ENCODE measurements at regions not wholly inside any gene's neighbourhood (a gene's known extent, or its start where the extent isn't known, plus 50 kb on each side); places are given as distances from the start of the nearest gene placed in this dataset.

DNA sequence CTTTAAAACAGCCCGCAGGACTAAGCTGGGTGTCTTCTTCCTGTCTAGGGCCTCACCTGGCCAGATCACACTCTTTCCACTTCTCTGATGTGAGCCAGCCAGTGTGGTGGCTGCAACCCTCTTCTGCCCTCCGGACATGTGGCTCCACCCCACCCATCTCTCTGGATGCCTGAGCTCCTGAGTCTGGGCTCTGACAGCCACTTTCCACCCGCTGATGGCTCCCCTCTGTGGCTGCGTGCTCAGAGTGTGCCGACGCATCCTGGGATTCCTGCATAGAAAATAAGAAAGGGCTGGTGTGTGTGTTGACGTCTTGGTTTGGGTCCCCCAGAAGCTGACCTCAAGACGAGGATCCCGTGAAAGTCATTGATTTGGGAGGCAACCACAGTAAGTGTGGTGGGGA, 181.6 kb downstream of the URI1 start:
- H4K5ac ChIP-seq (ENCODE audit: low read depth, low read length), result no peak overlapping the region
- ChIA-PET POLR2A (ENCODE audit: unreplicated experiment) (no interaction called here), CTCF (no interaction called here)
- H3K18ac ChIP-seq (ENCODE audit: low read depth, low read length), result no peak overlapping the region
- H3K56ac ChIP-seq (ENCODE audit: extremely low read depth, insufficient read depth, low read length), result no peak overlapping the region
- no peak overlapping the region for H3K27ac ChIP-seq (ENCODE audit: insufficient read depth, low read length)
- no peak overlapping the region for H3K4me2 ChIP-seq (ENCODE audit: low read depth, low read length)
- in situ Hi-C loops (cut with MboI; ENCODE audit: low sequenced_read_pairs) (no loop called here), intact Hi-C loops (cut with micrococcal nuclease) (no loop called here), dilution Hi-C loops (cut with HindIII; ENCODE audit: low sequenced_read_pairs, unreplicated experiment) (no loop called here)
- H3K4me3 ChIP-seq (ENCODE audit: insufficient read depth, low read depth, low read length), result no peak overlapping the region
- no peak overlapping the region for H2BK5ac ChIP-seq (ENCODE audit: low read depth, low read length, poor library complexity, severe bottlenecking)
- H3K4ac ChIP-seq (ENCODE audit: low read depth, low read length), result no peak overlapping the region
- no peak overlapping the region for H4K8ac ChIP-seq (ENCODE audit: low read depth in 2 of 2, low read length in 2 of 2)
- H4K20me1 ChIP-seq (ENCODE audit: insufficient read depth, low read length), result no peaks in the 10 kb centered on the region
- H3K9me1 ChIP-seq (ENCODE audit: insufficient read depth, low read length), result no peaks in the 10 kb centered on the region
- H2BK15ac ChIP-seq (ENCODE audit: low read depth, low read length), result no peak overlapping the region
- DNase-seq, result no peak
- no peak overlapping the region for H2AK5ac ChIP-seq (ENCODE audit: low read depth, low read length)
- H3K23ac ChIP-seq (ENCODE audit: low read depth, low read length), result no peak overlapping the region
- no peak for ATAC-seq (ENCODE audit: low read depth)
- H3K9me3 ChIP-seq (ENCODE audit: control insufficient read depth, insufficient read depth, low read length), result peaks cover 17% of the 10 kb centered on the region; the same call in 1 of the 2 replicates
- no peak overlapping the region for H2BK120ac ChIP-seq (ENCODE audit: low read depth, low read length)
- H3K79me1 ChIP-seq (ENCODE audit: low read depth in 1 of 2, low read length in 2 of 2), result no peaks in the 10 kb centered on the region
- H3K36me3 ChIP-seq (ENCODE audit: control insufficient read depth, insufficient read depth, low read length), result no peaks in the 10 kb centered on the region
- no peak overlapping the region for H2AK9ac ChIP-seq (replicated peaks; ENCODE audit: low read depth, low read length, poor library complexity)
- H3K4me1 ChIP-seq (ENCODE audit: control insufficient read depth, insufficient read depth, low read length), result no peaks in the 10 kb centered on the region
- H2BK20ac ChIP-seq (ENCODE audit: low read depth, low read length), result no peak overlapping the region
- no peak overlapping the region for H2AFZ ChIP-seq (replicated peaks; ENCODE audit: low read length, poor library complexity)
- H3K14ac ChIP-seq (replicated peaks; ENCODE audit: low read depth, low read length), result no peak overlapping the region
- no peak overlapping the region for H3K9ac ChIP-seq (ENCODE audit: low read depth, low read length)
- TF ChIP-seq RFX5 (IDR thresholded peaks at IDR 0.05; ENCODE audit: low read depth, low read length) (no peak), MXI1 (IDR thresholded peaks at IDR 0.05; ENCODE audit: borderline replicate concordance, low read depth, low read length) (no peak)
- TF ChIP-seq, protein P1, sequence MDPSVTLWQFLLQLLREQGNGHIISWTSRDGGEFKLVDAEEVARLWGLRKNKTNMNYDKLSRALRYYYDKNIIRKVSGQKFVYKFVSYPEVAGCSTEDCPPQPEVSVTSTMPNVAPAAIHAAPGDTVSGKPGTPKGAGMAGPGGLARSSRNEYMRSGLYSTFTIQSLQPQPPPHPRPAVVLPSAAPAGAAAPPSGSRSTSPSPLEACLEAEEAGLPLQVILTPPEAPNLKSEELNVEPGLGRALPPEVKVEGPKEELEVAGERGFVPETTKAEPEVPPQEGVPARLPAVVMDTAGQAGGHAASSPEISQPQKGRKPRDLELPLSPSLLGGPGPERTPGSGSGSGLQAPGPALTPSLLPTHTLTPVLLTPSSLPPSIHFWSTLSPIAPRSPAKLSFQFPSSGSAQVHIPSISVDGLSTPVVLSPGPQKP (IDR thresholded peaks at IDR 0.05; ENCODE audit: borderline replicate concordance, low read depth, low read length), result no peak
- WGBS, 2 experiments (ENCODE audit: extremely low coverage in 2 of 2, insufficient read length in 1 of 2), result 27% methylated on average over 3 of the region's 9 CpGs; no CpG with 5 or more reads in 1 of the 2 experiments
- BruUV-seq (replicated peaks), result no TSS peak
- no peak overlapping the region for H4K91ac ChIP-seq (ENCODE audit: insufficient read depth, low read depth, low read length)
- no peaks in the 10 kb centered on the region for H3K27me3 ChIP-seq (ENCODE audit: control insufficient read depth, insufficient read depth, low read length)

All from IMR-90 (cell line).